ENCODE measurements at regions not wholly inside any gene's neighbourhood (a gene's known extent, or its start where the extent isn't known, plus 50 kb on each side); places are given as distances from the start of the nearest gene placed in this dataset.

DNA sequence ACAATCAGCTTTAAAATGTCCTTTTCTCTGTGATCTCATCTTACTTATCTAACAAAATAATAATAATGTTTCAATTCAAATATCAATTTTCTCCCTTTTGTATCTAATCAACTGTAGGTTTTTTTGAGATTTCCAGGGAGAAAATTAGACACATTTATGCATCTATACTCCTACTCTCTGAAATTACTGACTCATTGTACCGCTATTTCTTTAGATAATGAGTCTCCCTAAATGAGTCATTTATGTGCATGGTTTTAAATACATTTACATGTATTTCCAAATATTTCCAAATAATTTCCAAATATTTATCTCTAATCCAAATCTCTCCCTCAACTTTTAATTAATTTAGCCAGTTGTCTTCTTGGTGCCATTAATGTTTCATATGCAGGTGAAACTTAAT, 621.0 kb downstream of the TECRL start:
- TF ChIP-seq POLR2AphosphoS5 (IDR thresholded peaks at IDR 0.05; ENCODE audit: low read depth, low read length): no peak
- TF ChIP-seq, protein P1, sequence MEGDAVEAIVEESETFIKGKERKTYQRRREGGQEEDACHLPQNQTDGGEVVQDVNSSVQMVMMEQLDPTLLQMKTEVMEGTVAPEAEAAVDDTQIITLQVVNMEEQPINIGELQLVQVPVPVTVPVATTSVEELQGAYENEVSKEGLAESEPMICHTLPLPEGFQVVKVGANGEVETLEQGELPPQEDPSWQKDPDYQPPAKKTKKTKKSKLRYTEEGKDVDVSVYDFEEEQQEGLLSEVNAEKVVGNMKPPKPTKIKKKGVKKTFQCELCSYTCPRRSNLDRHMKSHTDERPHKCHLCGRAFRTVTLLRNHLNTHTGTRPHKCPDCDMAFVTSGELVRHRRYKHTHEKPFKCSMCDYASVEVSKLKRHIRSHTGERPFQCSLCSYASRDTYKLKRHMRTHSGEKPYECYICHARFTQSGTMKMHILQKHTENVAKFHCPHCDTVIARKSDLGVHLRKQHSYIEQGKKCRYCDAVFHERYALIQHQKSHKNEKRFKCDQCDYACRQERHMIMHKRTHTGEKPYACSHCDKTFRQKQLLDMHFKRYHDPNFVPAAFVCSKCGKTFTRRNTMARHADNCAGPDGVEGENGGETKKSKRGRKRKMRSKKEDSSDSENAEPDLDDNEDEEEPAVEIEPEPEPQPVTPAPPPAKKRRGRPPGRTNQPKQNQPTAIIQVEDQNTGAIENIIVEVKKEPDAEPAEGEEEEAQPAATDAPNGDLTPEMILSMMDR (IDR thresholded peaks at IDR 0.05): no peak

All from Panc1 (cell line).